NCI-H345 (cell line): ENCODE measurements at regions not wholly inside any gene's neighbourhood (a gene's known extent, or its start where the extent isn't known, plus 50 kb on each side); places are given as distances from the start of the nearest gene placed in this dataset.
"Not testable (repeated sequence)": the region's sequence is repeated elsewhere in the genome, so short reads cannot be mapped to it uniquely, and the experiment has no call there.

Experiments
- DNase-seq: peaks from one replicate; lab custom pipeline; 2025; lab: John Stamatoyannopoulos, UW

DNA sequence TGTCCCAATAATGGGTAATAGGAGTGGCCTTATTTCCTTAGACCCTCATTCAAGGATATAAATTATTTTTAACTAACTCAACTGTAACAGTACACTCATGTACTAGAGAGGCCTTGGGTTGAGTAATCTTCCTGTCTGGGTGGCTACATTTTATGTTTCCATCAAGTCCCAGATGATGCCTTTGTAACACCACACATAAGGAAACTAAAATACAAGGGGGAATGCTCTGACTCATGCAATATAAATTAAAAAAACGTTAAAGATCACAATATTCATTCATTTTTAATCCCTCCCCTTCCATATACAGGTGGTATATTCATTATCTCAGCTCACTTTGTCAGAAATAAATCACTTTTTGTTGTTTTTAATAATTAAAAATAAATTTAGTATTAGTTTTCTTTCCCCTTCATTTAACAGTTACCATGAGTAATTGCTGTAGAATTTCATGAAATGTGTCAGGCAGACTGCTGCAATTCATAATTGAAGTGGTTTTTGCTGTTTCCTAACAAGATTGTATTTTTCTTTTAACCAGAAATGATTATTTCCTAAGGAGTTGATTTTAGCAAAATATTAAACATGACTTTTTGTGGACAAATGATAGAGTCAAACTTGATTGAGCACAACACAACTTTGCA is 1403.6 kb downstream of the SUCLG1 start:
- DNase-seq, result no peak

DNA sequence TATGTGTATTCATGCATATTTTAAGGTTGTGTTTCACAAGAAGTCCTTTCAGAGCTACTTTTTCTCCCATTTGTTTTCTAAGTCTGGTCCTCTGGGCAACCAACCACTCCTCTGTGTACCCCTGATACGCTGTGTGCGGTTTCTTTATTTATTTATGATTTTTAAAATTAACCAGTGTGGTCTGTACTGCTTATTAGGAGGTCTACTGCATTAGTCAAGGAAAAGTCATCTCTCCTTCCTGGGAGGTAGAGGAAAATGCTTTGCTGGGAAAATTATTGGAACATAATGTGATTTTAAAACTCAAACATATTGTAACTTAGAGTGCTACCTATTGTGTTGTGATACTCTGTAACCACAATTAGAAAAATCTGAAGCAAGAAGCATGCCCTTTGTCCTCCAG is 1404.3 kb downstream of the SUCLG1 start:
- no peak for DNase-seq

DNA sequence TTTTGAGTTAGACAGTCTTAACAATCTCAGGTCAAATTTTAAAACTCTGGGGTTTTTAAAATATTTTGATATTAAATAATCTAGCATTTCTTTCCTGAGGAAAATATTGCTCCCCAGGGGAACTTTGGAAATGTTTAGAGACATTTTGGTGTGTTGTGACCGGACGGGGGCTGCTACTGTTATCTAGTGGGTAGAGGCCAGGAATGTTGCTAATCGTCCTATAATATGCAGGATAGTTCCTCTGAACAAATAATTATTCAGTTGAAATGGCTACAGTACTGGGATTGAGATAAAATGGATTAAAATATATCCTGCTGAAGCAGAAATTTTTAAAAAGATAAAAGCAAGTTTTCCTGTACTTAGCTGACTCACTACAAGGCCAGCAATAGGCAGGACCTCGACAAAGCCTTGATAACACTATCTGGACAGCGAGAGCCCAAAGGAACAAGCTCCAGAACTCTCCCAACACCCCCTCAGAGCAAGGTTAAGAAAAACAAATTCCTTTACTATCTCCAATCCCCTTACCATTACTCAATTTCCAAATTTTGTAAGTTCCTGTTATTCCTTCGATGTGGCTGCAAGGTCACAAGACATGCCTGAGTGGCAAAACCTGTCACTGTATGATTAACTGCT is 1407.4 kb downstream of the SUCLG1 start:
- DNase-seq, result no peak

DNA sequence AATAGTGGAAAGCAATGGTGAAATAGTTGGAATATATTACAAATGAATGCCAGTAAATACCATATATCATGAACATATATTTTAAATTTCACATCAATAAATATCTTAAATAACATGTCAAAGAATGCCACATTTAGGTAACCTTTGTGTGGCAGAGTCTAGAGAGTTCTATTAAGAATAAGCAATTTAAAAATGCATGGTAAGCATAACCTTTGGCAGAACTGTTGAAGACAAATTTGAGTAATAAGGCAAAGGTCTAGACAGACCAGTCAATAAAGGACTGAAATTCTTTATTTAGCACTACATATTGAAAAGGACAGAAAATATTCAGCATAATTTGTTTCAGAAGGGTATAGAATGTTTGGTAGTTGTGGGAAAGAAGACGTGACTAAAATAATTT is 1417.0 kb downstream of the SUCLG1 start:
- no peak for DNase-seq

DNA sequence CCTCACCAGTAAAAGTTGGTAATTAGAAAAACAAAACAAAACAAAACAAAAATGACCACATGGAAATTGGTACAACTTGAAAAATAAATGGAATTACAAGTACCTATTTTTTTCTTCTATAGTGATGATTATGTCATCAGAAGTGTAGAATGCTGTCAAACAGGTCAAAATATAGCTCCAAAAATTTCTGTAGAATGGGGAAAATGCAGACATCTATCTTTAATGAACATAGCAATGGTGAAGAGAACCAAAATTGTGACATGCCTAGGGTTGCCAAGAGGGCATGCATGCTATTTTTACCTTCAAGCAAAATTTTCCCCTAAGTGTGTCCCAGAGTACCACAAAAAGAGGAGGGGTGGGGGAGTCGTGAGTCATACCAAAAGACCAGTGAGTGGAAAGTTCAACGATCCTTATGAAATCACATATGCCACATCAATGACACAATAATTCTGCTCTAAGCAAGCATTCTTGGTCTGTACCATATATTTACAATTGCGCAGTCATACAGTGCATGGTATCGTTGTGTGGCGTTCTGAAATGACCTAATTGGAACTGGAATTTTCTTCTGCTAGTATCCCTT is 1436.4 kb downstream of the SUCLG1 start:
- DNase-seq, result no peak

DNA sequence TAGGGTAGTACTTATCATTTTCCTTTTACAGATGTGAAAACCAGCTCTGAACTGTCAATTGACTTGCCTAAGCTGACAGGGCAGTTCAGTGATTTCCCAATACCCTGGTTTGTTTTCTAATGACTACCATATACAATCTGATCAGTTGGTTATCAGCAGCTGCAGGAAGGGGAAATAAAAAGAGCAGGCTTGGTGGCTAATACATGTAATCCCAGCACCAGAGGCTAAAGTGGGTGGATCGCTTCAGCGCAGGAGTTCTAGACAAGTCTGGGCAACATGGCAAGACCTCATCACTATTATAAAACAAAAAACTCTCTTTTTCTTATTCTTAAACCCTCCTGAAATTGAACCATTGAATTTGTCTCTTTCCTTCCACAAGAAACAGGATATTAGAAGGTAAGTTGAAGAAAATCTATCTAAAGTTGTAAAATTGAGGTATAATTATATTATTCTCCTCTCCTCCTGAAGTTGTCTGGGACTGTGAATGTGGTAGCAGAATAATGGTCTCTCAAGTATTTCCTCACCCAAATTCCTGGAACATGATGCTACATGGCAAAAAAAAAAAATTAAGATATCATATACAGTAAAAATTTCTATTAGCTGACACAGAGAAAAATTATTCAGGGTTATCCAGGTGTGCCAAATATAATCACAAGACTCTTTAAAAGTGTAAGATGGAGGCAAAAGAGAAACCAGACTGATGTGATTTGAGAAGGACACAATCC is 1441.6 kb downstream of the SUCLG1 start:
- no peak for DNase-seq

DNA sequence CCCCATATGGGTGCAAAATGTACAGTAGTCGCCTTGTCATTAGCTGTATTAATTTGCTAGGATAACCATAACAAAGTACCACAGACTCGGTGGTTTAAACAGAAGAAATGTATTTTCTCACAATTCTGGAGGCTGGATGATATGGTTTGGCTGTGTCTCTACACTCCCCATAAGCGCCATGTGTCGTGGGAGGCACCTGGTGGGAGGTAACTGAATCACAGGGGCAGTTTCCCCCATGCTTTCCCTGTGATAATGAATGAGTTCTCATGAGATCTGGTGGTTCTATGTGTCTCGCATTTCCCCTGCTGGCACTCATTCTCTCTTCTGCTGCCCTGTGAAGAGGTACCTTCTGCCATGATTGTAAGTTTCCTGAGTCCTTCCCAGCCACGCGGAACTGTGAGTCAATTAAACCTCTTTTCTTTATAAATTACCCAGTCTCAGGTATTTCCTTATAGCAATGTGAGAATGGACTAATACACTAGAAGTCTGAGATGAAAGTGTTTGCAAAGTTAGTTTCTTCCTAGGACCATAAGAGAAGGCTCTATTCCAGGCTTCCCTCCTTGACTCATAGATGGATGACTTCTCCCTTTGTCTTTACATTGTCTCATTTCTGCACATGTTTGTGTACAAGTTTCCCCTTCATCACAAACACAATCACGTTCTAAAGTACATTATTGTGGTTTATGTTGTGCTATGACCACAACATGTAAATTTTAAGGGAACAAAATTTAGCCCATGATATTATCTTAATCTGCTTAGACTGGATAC is 1442.6 kb downstream of the SUCLG1 start:
- no peak for DNase-seq

DNA sequence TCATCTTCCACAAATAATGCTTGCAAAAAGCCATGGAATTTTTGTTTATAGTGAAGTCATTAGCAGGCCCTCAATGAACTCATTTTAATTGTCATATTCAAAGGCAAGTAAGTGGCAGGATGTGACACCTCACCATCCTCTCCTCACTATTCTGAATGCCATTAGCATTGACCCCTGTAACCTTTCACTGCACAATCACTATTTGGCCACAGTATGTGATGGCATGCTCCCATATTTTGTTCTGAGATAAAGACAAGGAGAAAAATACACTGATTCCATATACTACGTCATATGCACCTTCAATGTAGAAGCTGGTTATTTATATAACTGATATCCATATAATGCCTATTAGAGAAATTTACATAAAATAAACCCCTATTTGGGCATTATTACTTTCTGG is 1443.2 kb downstream of the SUCLG1 start:
- no peak for DNase-seq

DNA sequence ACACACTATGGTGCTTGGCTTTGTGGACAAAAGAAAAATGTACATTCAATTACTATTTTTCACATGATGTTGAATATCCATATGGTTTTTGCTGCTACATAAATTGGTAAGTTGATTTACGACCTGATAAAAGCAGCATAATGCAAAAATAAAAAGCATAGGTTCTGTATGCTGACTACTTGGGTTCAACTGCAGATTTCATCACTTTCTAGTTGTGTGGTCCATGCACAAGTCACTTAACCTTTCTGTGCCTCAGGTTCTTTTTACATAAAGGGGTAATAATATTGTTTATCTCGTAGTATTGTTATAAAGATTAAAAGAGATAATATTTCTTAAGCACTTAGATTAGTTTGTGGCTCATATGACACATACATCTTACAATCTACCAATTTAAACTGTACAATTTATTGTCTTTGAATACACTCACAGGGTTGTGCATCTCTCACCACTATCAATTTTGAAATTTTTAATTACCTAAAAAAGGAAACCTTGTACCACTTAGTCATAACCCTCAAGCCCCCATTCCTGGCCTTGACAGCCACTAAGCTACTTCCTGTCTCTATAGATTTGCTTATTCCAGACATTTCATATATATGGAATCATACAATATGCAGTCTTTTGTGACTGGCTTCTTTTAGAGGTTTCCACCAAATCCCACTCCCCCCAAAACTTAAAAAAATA is 1443.9 kb downstream of the SUCLG1 start:
- DNase-seq, result no peak

DNA sequence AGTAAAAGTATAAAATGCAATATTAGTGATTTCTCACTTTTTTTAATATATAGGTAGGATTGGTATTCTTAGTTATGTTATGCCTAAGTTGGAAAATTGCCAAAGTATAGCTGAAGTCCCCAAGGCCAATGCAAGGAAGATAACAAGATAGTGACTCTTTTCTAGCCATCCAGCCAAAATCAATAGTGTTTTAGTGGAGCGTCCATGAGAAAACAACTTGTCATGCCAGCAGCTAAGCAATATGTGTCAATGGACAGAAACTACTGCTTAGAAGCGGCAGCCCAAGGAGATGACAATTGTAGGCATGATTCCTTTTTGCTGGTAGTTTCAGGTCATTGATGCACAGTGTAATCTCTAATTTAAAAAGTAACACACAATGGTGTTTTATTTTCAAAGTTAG is 1444.6 kb downstream of the SUCLG1 start:
- DNase-seq, result no peak

DNA sequence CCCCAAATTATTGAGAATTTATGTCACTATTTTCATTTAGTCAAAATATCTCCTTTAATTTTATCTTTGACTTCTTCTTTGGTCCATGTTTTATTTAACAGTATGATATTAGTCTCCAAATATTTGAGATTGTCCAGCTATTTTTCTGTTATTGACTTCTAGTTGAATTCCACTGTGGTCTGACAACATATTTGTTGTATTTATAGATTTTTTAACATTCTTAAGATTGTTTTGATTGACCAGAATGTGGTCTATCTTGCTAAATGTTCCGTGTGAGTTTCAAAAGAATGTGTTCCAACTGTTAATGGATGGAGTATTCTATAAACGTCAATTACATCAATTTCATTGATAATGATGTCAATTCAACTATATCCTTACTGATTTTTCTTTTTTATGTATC is 1452.1 kb downstream of the SUCLG1 start:
- DNase-seq, result no peak

DNA sequence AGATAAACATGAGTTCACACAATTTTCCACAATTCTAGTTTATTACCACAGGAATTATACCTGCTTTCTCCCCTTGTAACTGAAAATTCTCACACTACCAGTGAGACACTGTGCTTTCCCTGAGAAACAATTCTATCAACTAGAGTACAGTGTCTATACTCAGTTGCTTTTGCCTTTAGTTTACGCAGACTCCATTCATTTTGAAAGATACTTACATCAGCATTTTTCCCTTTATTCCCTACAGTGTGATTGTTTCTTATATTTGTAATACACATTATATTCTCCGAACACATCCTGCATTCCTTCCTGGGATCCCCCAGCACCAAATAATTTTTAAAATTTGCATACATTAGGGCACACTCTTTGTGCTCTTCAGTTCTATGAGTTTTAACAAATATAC is 1455.5 kb downstream of the SUCLG1 start:
- no peak for DNase-seq

DNA sequence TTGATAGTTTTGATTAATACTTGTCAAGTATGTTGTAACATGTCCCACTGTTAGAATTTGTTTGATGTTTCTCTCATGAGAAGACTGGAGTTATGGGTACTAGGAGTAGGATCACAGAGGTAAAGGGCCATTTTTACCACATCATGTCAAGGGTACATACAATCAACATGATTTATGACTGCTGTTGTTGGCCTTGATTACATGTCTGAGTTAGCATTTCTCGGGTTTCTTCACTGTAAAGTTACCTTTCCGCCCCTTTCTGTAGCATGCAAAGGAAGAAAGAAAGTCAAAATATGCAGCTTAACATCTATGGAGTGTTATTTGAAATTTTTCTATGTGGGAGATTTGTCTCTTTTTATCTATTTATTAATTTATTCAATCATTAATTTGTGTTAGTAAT is 1456.4 kb downstream of the SUCLG1 start:
- no peak for DNase-seq

DNA sequence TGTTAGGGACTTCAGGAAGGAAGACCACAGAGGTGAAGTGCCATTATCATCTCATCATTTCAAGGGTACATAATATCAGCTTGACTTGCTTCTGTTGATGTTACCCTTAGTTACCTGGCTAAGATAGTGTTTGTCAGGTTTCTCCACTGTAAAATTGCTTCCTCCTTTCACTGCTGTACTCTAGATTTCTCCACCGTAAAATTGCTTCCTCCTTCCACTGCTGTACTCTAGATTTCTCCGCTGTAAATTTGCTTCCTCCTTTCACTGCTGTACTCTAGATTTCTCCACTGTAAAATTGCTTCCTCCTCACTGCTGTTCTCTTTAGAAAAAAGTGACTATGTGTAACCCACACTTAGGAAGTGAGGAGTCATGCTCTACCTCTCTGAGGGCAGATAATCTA is 1460.3 kb downstream of the SUCLG1 start:
- no peak for DNase-seq

DNA sequence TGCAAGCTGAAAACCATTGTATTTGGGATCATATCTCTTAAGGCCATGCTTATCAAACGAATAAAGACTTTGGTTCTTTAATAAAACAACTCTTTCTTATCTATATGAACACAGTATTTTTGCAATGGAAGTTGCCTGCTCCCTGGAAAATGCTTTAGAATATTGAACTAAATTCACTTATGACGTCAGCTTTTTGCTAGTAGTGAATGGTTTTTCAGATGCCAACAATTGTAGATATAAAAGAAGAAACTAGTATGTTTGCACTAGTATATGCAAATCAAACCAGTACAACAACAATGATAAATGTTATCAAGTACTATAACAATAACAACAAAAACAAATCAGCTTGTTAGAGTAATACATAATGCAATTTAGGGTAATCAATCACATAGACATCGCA is 1462.9 kb downstream of the SUCLG1 start:
- DNase-seq, result no peak

DNA sequence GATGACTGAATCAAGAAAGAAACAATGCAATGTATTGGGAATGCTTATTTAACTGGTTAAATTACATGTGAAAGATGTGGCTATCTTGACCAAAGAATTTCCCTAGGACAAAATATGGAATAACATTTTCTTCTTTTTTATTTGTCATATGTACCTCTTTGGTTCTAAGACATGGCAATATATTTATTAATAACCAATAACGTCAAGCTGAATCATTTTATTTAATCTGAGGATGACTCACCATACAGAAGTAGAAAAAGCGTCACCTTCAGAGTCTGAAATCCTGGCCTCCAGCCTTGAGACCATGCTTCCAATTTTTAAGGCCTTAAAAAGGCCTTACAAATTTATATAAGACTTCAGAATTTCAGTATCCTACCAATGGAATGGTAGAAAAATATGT is 1464.9 kb downstream of the SUCLG1 start:
- DNase-seq, result no peak

DNA sequence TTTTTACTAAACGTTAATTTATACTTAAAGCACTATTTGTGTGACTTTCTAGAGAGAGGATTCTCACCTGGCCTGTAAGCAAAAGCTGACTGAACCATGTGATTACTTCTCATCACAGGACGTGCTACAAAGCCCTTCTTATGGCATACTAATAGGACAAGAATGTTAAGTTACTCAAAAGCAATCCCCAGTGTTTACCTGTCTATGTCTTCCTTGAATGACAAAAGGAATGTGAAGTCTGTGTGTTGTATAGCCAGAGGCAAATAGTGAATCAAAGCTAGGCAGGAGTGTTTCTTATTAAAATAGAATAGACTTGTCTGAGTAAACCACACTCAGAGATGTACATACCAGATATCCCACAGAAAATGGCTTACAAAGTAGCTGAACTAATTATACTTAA is 1465.5 kb downstream of the SUCLG1 start:
- DNase-seq, result no peak

DNA sequence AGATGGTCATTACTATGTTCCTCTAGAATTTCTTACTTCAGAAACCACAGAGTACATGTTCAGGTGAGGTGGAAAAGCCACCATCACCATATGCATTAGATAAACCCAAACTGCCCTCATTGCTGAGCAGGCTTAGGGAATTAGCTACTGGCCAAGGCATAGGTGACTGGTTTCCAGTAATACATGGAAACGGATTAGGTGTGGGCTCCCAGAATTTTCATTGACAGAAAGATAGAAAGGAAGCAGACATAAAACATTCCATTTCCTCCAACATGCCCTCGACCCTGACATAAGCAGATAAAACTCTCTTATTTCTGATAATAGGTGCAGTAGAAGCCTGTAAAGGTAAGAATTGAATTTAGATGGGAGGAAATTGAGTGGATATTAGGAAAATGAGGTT is 1466.1 kb downstream of the SUCLG1 start:
- no peak for DNase-seq

DNA sequence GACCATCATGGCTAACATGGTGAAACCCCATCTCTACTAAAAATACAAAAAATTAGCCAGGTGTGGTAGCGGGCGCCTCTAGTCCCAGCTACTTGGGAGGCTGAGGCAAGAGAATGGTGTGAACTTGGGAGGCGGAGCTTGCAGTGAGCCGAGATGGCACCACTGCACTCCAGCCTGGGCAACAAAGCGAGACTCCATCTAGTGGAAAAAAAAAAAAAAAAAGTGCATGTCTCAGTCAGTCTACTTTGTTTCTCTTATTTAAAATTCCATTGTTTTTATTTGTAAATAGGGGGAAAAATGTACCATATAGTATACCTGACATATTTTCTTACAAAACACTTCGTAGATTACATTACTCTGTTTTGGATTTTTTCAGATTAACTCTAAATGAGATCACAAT is 1471.4 kb downstream of the SUCLG1 start:
- not testable (repeated sequence) for DNase-seq

DNA sequence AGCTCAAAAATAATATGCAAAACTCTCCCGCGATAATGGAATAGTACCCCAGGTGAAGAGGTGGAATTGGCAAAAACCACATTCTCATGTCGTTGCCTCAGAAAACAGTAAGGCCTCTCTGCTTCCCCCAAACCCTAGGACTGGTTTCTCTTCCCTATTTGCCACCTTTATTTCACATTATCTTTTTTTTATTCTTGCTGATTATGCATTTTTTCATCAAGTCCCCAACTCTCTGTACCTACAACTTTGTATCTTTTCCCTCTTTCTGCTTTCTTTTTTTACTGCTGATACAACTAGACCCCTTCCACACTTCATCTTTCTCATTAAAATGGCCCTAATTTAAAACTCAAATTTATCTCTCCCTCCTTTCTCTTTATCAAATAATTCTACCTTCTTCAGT is 1472.2 kb downstream of the SUCLG1 start:
- no peak for DNase-seq

DNA sequence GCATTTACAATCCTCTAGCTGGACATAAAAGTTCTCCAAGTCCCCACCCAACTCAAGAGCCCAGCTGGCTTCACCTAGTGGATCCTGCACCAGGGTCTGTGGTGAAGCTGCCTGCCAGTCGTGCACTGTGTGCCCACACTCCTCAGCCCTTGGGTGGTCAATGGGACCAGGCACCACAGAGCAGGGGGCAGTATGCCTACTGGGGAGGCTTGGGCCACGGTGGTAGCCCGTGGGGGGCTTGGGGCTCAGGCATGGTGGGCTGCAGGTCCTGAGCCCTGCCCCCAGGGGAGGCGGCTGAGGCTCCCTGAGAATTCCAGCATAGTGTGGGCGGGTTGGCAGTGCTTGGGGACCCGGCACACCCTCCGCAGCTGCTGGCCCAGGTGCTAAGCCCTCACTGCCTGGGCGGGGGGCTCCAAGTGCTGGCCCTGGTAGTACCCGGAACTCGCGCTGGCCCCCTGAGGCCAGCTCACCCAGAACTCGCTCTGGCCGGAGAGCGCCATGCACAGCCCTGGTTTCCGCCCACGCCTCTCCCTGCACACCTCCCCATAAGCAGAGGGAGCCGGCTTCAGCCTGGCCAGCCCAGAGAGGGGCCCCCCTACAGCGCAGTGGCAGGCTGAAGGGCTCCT is 1473.4 kb downstream of the SUCLG1 start:
- no peak for DNase-seq
